Progenitor cell of endocrine pancreas (in vitro differentiated cells): ENCODE measurements at regions not wholly inside any gene's neighbourhood (a gene's known extent, or its start where the extent isn't known, plus 50 kb on each side); places are given as distances from the start of the nearest gene placed in this dataset.

ENCODE experiments used
- DNase-seq: peaks from one replicate; pipeline ENCODE4 v3.0.0; 2021; ENCODE audit warnings: low spot score; ENCODE audit not compliant: unreplicated experiment
- H3K27ac Mint-ChIP-seq: 2 replicates; pipeline ENCODE4 v1.8.0; 2021; ENCODE audit warnings: mild to moderate bottlenecking, moderate library complexity, mixed read lengths
- H3K27me3 Mint-ChIP-seq: 2 replicates; pipeline ENCODE4 v1.8.0; 2021; ENCODE audit warnings: mixed read lengths
- H3K36me3 Mint-ChIP-seq: 2 replicates; pipeline ENCODE4 v1.8.0; 2022; ENCODE audit warnings: mixed read lengths; ENCODE audit not compliant: insufficient read depth
- H3K4me1 Mint-ChIP-seq: 2 replicates; pipeline ENCODE4 v1.8.0; 2021; ENCODE audit warnings: low read depth, mixed read lengths
- H3K4me3 Mint-ChIP-seq: 2 replicates; pipeline ENCODE4 v1.8.0; 2021; ENCODE audit warnings: low read depth, mild to moderate bottlenecking, moderate library complexity, mixed read lengths
- H3K9me3 Mint-ChIP-seq: 2 replicates; pipeline ENCODE4 v1.8.0; 2021; ENCODE audit warnings: low read depth, mixed read lengths
- CTCF ChIP-seq: fragments of 200-600 bp; sonication (generic); IDR thresholded peaks from one replicate; pipeline ENCODE4 v1.5.0; 2021; ENCODE audit warnings: antibody characterized with exemption, mild to moderate bottlenecking; ENCODE audit not compliant: unreplicated experiment

GRCh38 chr16:79847101-79847500 lies 246.6 kb upstream of the MAF start:
- Mint-ChIP-seq H3K27me3 (peaks cover 5% of the 10 kb centered on the region), H3K4me3 (no peak overlapping the region), H3K4me1 (peaks cover 11% of the 10 kb centered on the region), H3K27ac (no peak overlapping the region), H3K36me3 (no peaks in the 10 kb centered on the region), H3K9me3 (peaks cover 4% of the 10 kb centered on the region)
- TF ChIP-seq CTCF: no peak
- DNase-seq: no peak

GRCh38 chr16:79845734-79846135 lies 245.2 kb upstream of the MAF start:
- peaks cover 5% of the 10 kb centered on the region for H3K27me3 Mint-ChIP-seq
- H3K27ac Mint-ChIP-seq: no peak overlapping the region
- H3K9me3 Mint-ChIP-seq: no peaks in the 10 kb centered on the region
- H3K4me1 Mint-ChIP-seq: peaks cover 11% of the 10 kb centered on the region
- no peak for DNase-seq
- no peak overlapping the region for H3K4me3 Mint-ChIP-seq
- H3K36me3 Mint-ChIP-seq: no peaks in the 10 kb centered on the region
- no peak for TF ChIP-seq CTCF

- Mint-ChIP-seq H3K4me3 (no peak overlapping the region), H3K27ac (no peak overlapping the region)
These were observed 244.6 kb upstream of the MAF start for GRCh38 chr16:79845033-79845733.

GRCh38 chr16:79844603-79845002 lies 244.1 kb upstream of the MAF start:
- H3K4me1 Mint-ChIP-seq: peaks cover 11% of the 10 kb centered on the region
- no peak overlapping the region for H3K4me3 Mint-ChIP-seq
- peaks cover 5% of the 10 kb centered on the region for H3K27me3 Mint-ChIP-seq
- DNase-seq: no peak
- H3K9me3 Mint-ChIP-seq: no peaks in the 10 kb centered on the region
- TF ChIP-seq CTCF: no peak
- no peak overlapping the region for H3K27ac Mint-ChIP-seq
- H3K36me3 Mint-ChIP-seq: no peaks in the 10 kb centered on the region

More at GRCh38 chr16:79845033-79845733, 244.6 kb upstream of the MAF start:
- Mint-ChIP-seq H3K36me3 (no peaks in the 10 kb centered on the region), H3K27me3 (peaks cover 5% of the 10 kb centered on the region), H3K9me3 (no peaks in the 10 kb centered on the region), H3K4me1 (peaks cover 11% of the 10 kb centered on the region)
- TF ChIP-seq CTCF: no peak
- no peak for DNase-seq

- H3K27ac Mint-ChIP-seq: no peak overlapping the region
- TF ChIP-seq CTCF: no peak
- DNase-seq: no peak
- no peaks in the 10 kb centered on the region for H3K9me3 Mint-ChIP-seq
- no peak overlapping the region for H3K4me3 Mint-ChIP-seq
- H3K36me3 Mint-ChIP-seq: no peaks in the 10 kb centered on the region
- peaks cover 13% of the 10 kb centered on the region for H3K4me1 Mint-ChIP-seq
- H3K27me3 Mint-ChIP-seq: peaks cover 5% of the 10 kb centered on the region
These were observed 243.1 kb upstream of the MAF start for GRCh38 chr16:79843631-79844043.
